ENCODE measurements at regions not wholly inside any gene's neighbourhood (a gene's known extent, or its start where the extent isn't known, plus 50 kb on each side); places are given as distances from the start of the nearest gene placed in this dataset.
"Not testable (repeated sequence)": the region's sequence is repeated elsewhere in the genome, so short reads cannot be mapped to it uniquely, and the experiment has no call there.

- intact Hi-C loops (cut with micrococcal nuclease) = no loop called here
Observed at GRCh38 chr5:42241636-42242035, 181.6 kb upstream of the GHR start.

- intact Hi-C loops (cut with micrococcal nuclease) = no loop called here
Observed at GRCh38 chr5:42242210-42242609, 181.0 kb upstream of the GHR start.

- intact Hi-C loops (cut with micrococcal nuclease) = no loop called here
Observed at GRCh38 chr5:42242881-42243485, 180.3 kb upstream of the GHR start.

GRCh38 chr5:42252306-42252705 lies 170.9 kb upstream of the GHR start:
- intact Hi-C loops (cut with micrococcal nuclease) = no loop called here

- intact Hi-C loops (cut with micrococcal nuclease) = not testable (repeated sequence)
Observed at GRCh38 chr5:42259914-42260313, 163.3 kb upstream of the GHR start.

- intact Hi-C loops (cut with micrococcal nuclease) = no loop called here
Observed at GRCh38 chr5:42267091-42267490, 156.1 kb upstream of the GHR start.

GRCh38 chr5:42268170-42268569 lies 155.1 kb upstream of the GHR start:
- intact Hi-C loops (cut with micrococcal nuclease) = not testable (repeated sequence)

GRCh38 chr5:42268630-42269029 lies 154.6 kb upstream of the GHR start:
- intact Hi-C loops (cut with micrococcal nuclease) = no loop called here

GRCh38 chr5:42270771-42271170 lies 152.5 kb upstream of the GHR start:
- intact Hi-C loops (cut with micrococcal nuclease) = loop anchor here (10.0 kb wide), 1 partner anchor 416 kb away; no protein-coding TSS in a partner anchor

- intact Hi-C loops (cut with micrococcal nuclease) = loop anchor here (10.0 kb wide), 1 partner anchor 420 kb away; no protein-coding TSS in a partner anchor
Observed at GRCh38 chr5:42274913-42275312, 148.3 kb upstream of the GHR start.

GRCh38 chr5:42277293-42277692 lies 145.9 kb upstream of the GHR start:
- intact Hi-C loops (cut with micrococcal nuclease) = loop anchor here (10.0 kb wide), 1 partner anchor 422 kb away; no protein-coding TSS in a partner anchor

GRCh38 chr5:42284584-42284983 lies 138.7 kb upstream of the GHR start:
- intact Hi-C loops (cut with micrococcal nuclease) = no loop called here

GRCh38 chr5:42285230-42285629 lies 138.0 kb upstream of the GHR start:
- intact Hi-C loops (cut with micrococcal nuclease) = no loop called here

GRCh38 chr5:42300496-42300895 lies 122.7 kb upstream of the GHR start:
- intact Hi-C loops (cut with micrococcal nuclease) = no loop called here

- intact Hi-C loops (cut with micrococcal nuclease) = no loop called here
Observed at GRCh38 chr5:42301349-42301748, 121.9 kb upstream of the GHR start.

GRCh38 chr5:42302186-42302585 lies 121.1 kb upstream of the GHR start:
- intact Hi-C loops (cut with micrococcal nuclease) = no loop called here

- intact Hi-C loops (cut with micrococcal nuclease) = loop anchor here (5.0 kb wide), 1 partner anchor 191 kb away; no protein-coding TSS in a partner anchor
Observed at GRCh38 chr5:42306287-42306686, 117.0 kb upstream of the GHR start.

GRCh38 chr5:42309865-42310264 lies 113.4 kb upstream of the GHR start:
- intact Hi-C loops (cut with micrococcal nuclease) = loop anchor here (5.0 kb wide), 1 partner anchor 187 kb away; no protein-coding TSS in a partner anchor

GRCh38 chr5:42315214-42315613 lies 108.0 kb upstream of the GHR start:
- intact Hi-C loops (cut with micrococcal nuclease) = no loop called here

GRCh38 chr5:42317575-42317974 lies 105.7 kb upstream of the GHR start:
- intact Hi-C loops (cut with micrococcal nuclease) = no loop called here

- intact Hi-C loops (cut with micrococcal nuclease) = not testable (repeated sequence)
Observed at GRCh38 chr5:42319546-42319945, 103.7 kb upstream of the GHR start.

GRCh38 chr5:42321785-42322184 lies 101.5 kb upstream of the GHR start:
- intact Hi-C loops (cut with micrococcal nuclease) = no loop called here

GRCh38 chr5:42337143-42337542 lies 86.1 kb upstream of the GHR start:
- intact Hi-C loops (cut with micrococcal nuclease) = no loop called here

- intact Hi-C loops (cut with micrococcal nuclease) = no loop called here
Observed at GRCh38 chr5:42337607-42338006, 85.6 kb upstream of the GHR start.

Measured in T-helper 1 cell treated with Interleukin-12 subunit alpha and Interleukin-12 subunit beta and Interleukin-4 antibody, amounts not matched to agents 30 ng/mL and 1 ng/mL, for 36 hours (primary cell).